ENCODE measurements at regions not wholly inside any gene's neighbourhood (a gene's known extent, or its start where the extent isn't known, plus 50 kb on each side); places are given as distances from the start of the nearest gene placed in this dataset.

DNA sequence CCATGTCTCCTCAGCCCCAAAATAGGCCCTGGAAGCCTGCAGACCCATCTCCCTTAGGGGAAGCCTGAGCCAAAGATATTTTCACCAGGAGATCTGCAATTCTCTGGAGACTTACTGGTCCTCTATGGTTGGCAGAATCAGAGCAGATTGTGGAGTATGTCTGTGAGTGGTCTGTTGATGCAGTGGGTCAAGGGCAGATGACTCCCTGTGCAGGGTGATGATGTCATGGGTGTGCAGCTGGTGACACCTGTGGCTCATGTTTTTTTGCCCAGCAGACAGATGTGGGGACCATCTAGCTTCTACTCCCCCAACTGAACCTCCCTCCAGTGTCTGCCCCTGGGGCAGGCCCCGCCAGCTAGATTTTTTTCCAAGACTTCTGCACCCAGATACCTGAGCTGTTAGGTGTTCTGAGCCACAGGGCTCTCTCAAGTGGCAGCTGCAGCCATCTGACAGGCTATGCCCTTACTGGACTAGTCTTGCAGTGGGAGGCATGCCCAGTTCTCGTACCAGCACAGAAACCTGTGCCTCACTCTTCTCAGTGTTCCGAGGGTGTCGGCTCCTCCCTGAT lies 558.7 kb upstream of the LRRTM1 start:
- Histone ChIP-seq H3K27me3 (no peaks in the 10 kb centered on the region), H3K9me3 (peaks cover 5% of the 10 kb centered on the region), H3K27ac (no peak overlapping the region), H3K36me3 (no peaks in the 10 kb centered on the region), H3K4me1 (no peaks in the 10 kb centered on the region), H3K4me3 (no peak overlapping the region)
- 80% methylated on average over 4 of the region's 4 CpGs for WGBS
- DNase-seq (ENCODE audit: low spot score in 2 of 2), result no peak
- TF ChIP-seq POLR2AphosphoS5 (IDR thresholded peaks at IDR 0.05) (no peak), EP300 (IDR thresholded peaks at IDR 0.05) (no peak), POLR2A (IDR thresholded peaks at IDR 0.05) (no peak)
- TF ChIP-seq, protein P1, sequence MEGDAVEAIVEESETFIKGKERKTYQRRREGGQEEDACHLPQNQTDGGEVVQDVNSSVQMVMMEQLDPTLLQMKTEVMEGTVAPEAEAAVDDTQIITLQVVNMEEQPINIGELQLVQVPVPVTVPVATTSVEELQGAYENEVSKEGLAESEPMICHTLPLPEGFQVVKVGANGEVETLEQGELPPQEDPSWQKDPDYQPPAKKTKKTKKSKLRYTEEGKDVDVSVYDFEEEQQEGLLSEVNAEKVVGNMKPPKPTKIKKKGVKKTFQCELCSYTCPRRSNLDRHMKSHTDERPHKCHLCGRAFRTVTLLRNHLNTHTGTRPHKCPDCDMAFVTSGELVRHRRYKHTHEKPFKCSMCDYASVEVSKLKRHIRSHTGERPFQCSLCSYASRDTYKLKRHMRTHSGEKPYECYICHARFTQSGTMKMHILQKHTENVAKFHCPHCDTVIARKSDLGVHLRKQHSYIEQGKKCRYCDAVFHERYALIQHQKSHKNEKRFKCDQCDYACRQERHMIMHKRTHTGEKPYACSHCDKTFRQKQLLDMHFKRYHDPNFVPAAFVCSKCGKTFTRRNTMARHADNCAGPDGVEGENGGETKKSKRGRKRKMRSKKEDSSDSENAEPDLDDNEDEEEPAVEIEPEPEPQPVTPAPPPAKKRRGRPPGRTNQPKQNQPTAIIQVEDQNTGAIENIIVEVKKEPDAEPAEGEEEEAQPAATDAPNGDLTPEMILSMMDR (IDR thresholded peaks at IDR 0.05), result no peak

DNA sequence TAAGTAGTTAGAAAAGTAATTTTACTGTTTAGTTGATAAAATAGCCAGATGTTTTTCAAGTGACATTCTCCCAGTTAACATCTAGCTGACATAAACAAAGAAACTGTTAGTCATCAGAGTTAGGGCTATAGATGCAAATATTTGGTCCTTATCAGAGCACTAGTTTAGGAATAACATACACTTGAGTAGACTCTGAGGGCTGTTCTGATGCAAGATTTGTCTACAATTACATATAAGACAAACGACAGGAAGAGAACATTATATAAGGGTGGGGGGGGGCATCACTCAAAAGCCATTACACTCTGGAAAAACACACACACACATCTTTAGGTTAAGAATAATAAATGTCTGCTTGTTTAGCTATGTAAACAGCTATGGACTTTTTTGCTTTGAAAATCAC lies 554.4 kb upstream of the LRRTM1 start:
- Histone ChIP-seq H3K9me3 (peaks cover 5% of the 10 kb centered on the region), H3K36me3 (no peaks in the 10 kb centered on the region), H3K4me3 (no peak overlapping the region), H3K27ac (no peak overlapping the region), H3K27me3 (no peaks in the 10 kb centered on the region), H3K4me1 (no peaks in the 10 kb centered on the region)
- TF ChIP-seq POLR2A (IDR thresholded peaks at IDR 0.05) (no peak), EP300 (IDR thresholded peaks at IDR 0.05) (no peak), POLR2AphosphoS5 (IDR thresholded peaks at IDR 0.05) (no peak)
- TF ChIP-seq, protein P1 (IDR thresholded peaks at IDR 0.05), result no peak
- DNase-seq (ENCODE audit: low spot score in 2 of 2), result no peak
- 45% methylated on average over 1 of the region's 1 CpG for WGBS

DNA sequence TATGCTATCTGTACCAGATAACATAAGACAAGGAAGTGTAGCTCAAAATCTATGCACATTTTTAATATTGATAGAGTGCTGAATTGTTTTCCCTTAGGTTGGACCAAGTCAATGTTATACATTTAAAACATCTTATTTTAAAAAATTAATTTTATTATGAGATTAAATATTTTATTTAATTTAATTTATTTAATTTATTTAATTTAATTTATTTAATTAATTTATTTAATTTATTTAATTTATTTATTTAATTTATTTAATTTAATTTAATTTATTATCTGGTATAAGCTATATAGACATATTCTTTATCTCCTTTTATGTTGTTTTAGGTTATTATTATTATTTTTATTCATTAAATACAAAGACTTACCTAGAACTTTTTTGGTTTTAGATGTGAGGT lies 551.7 kb upstream of the LRRTM1 start:
- no peak overlapping the region for H3K27ac ChIP-seq
- TF ChIP-seq POLR2A (IDR thresholded peaks at IDR 0.05) (no peak), POLR2AphosphoS5 (IDR thresholded peaks at IDR 0.05) (no peak), EP300 (IDR thresholded peaks at IDR 0.05) (no peak)
- TF ChIP-seq, protein P1 (IDR thresholded peaks at IDR 0.05), result no peak
- no peak overlapping the region for H3K4me3 ChIP-seq
- DNase-seq (ENCODE audit: low spot score in 2 of 2), result no peak
- no peaks in the 10 kb centered on the region for H3K27me3 ChIP-seq
- no peaks in the 10 kb centered on the region for H3K4me1 ChIP-seq
- H3K9me3 ChIP-seq, result no peaks in the 10 kb centered on the region
- H3K36me3 ChIP-seq, result no peaks in the 10 kb centered on the region

DNA sequence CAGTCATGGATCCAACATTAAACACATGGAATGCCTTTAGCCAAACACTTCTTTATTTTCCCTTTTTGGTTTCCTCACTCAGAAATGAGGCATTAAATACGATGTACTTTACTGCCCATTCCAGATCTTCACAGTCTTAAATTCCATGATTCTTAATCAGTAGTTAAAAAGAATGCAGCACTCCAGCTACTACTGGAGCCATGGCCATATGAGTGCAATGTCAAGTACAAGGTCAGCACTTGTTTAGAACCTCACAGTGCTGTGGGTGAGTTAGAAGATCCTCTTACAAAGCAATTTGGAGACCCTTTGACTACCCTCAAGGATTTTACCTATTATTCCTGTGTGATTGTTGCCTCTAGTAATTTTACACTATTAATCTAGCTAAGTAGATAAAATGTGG lies 550.3 kb upstream of the LRRTM1 start:
- H3K36me3 ChIP-seq, result no peaks in the 10 kb centered on the region
- H3K27me3 ChIP-seq, result no peaks in the 10 kb centered on the region
- H3K4me1 ChIP-seq, result no peaks in the 10 kb centered on the region
- H3K9me3 ChIP-seq, result no peaks in the 10 kb centered on the region
- H3K4me3 ChIP-seq, result no peak overlapping the region
- no peak for DNase-seq (ENCODE audit: low spot score in 2 of 2)
- 62% methylated on average over 1 of the region's 1 CpG for WGBS
- H3K27ac ChIP-seq, result no peak overlapping the region
- no peak for TF ChIP-seq POLR2A (IDR thresholded peaks at IDR 0.05)
- TF ChIP-seq, protein P1 (IDR thresholded peaks at IDR 0.05), result no peak
- TF ChIP-seq EP300 (IDR thresholded peaks at IDR 0.05), result no peak
- TF ChIP-seq POLR2AphosphoS5 (IDR thresholded peaks at IDR 0.05), result no peak

DNA sequence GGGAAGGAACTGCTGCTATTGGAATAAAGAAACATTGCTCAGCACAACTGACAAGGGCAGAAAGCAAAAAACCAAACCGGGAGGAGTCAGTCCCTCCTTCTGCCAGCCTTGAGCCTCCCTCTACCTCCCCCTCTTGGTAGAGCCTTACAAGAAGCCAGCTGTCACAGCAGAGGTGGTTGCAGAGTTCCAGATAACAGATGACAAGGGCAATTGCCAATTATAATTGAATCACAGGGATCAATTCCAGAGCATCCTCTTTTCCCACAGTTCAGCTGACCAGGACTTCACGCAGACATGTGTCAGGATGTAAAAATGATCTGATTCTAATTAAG lies 548.2 kb upstream of the LRRTM1 start:
- TF ChIP-seq, protein P1 (IDR thresholded peaks at IDR 0.05), result no peak
- TF ChIP-seq POLR2A (IDR thresholded peaks at IDR 0.05) (no peak), EP300 (IDR thresholded peaks at IDR 0.05) (no peak)

More for the DNA sequence above, 548.2 kb upstream of the LRRTM1 start:
- Histone ChIP-seq H3K27me3 (no peaks in the 10 kb centered on the region), H3K4me3 (no peak overlapping the region), H3K9me3 (no peaks in the 10 kb centered on the region), H3K27ac (no peak overlapping the region), H3K4me1 (no peaks in the 10 kb centered on the region), H3K36me3 (no peaks in the 10 kb centered on the region)
- 36% methylated on average over 2 of the region's 2 CpGs for WGBS
- DNase-seq (ENCODE audit: low spot score in 2 of 2), result no peak
